HG03139 (cell line): ENCODE measurements at regions not wholly inside any gene's neighbourhood (a gene's known extent, or its start where the extent isn't known, plus 50 kb on each side); places are given as distances from the start of the nearest gene placed in this dataset.

ENCODE experiments used
- ATAC-seq: cut with Tn5 transposase; IDR thresholded peaks from one replicate; pipeline ENCODE4 v1.9.1; 2021; ENCODE audit not compliant: unreplicated experiment

- ATAC-seq: no peak
Measured at GRCh38 chr3:25071846-25072245, 356.2 kb upstream of the RARB start.

- ATAC-seq: no peak
Measured at GRCh38 chr3:25073423-25073822, 354.6 kb upstream of the RARB start.

- ATAC-seq: no peak
Measured at GRCh38 chr3:25074149-25074548, 353.9 kb upstream of the RARB start.

- ATAC-seq: no peak
Measured at GRCh38 chr3:25080461-25080860, 347.6 kb upstream of the RARB start.

- no peak for ATAC-seq
Measured at GRCh38 chr3:25084016-25084415, 344.0 kb upstream of the RARB start.

GRCh38 chr3:25086721-25087120, 341.3 kb upstream of the RARB start:
- ATAC-seq: no peak

GRCh38 chr3:25088284-25088683, 339.8 kb upstream of the RARB start:
- ATAC-seq: no peak

GRCh38 chr3:25090698-25091453, 337.2 kb upstream of the RARB start:
- no peak for ATAC-seq

- no peak for ATAC-seq
Measured at GRCh38 chr3:25091934-25092333, 336.1 kb upstream of the RARB start.

- ATAC-seq: no peak
Measured at GRCh38 chr3:25094932-25095685, 333.0 kb upstream of the RARB start.

- ATAC-seq: no peak
Measured at GRCh38 chr3:25096536-25096935, 331.5 kb upstream of the RARB start.

GRCh38 chr3:25097023-25097422, 331.0 kb upstream of the RARB start:
- ATAC-seq: no peak

- no peak for ATAC-seq
Measured at GRCh38 chr3:25099666-25100065, 328.4 kb upstream of the RARB start.

- ATAC-seq: no peak
Measured at GRCh38 chr3:25103391-25103790, 324.7 kb upstream of the RARB start.

- no peak for ATAC-seq
Measured at GRCh38 chr3:25107918-25108617, 320.0 kb upstream of the RARB start.

GRCh38 chr3:25110642-25111041, 317.4 kb upstream of the RARB start:
- ATAC-seq: no peak

GRCh38 chr3:25113891-25114290, 314.2 kb upstream of the RARB start:
- no peak for ATAC-seq

GRCh38 chr3:25114532-25114931, 313.5 kb upstream of the RARB start:
- ATAC-seq: no peak

GRCh38 chr3:25117005-25117593, 311.0 kb upstream of the RARB start:
- ATAC-seq: no peak

GRCh38 chr3:25119682-25120081, 308.4 kb upstream of the RARB start:
- no peak for ATAC-seq

- no peak for ATAC-seq
Measured at GRCh38 chr3:25120665-25121064, 307.4 kb upstream of the RARB start.

- no peak for ATAC-seq
Measured at GRCh38 chr3:25125201-25125600, 302.9 kb upstream of the RARB start.
